ENCODE measurements at regions not wholly inside any gene's neighbourhood (a gene's known extent, or its start where the extent isn't known, plus 50 kb on each side); places are given as distances from the start of the nearest gene placed in this dataset.

DNA sequence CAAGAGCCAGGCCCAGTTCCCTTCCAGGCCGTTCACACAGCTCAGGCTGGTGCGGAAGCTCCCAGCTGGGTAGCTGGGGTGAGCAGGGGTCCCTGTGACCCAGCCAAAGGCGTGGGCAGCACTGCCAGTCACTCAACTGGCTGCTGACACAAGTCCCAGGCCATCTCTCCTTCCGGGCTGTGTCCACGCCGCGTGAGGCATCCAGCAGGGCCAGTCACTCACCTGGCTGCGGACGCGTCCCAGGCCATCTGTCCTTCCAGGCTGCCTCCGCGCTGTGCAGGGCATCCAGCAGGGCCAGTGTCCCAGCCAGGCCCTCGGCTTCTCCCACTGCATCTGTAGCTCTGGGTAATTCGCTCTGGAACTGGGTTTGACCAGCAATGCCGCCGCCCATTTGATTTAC, 184.2 kb downstream of the BRD1 start:
- TF ChIP-seq, protein P1, sequence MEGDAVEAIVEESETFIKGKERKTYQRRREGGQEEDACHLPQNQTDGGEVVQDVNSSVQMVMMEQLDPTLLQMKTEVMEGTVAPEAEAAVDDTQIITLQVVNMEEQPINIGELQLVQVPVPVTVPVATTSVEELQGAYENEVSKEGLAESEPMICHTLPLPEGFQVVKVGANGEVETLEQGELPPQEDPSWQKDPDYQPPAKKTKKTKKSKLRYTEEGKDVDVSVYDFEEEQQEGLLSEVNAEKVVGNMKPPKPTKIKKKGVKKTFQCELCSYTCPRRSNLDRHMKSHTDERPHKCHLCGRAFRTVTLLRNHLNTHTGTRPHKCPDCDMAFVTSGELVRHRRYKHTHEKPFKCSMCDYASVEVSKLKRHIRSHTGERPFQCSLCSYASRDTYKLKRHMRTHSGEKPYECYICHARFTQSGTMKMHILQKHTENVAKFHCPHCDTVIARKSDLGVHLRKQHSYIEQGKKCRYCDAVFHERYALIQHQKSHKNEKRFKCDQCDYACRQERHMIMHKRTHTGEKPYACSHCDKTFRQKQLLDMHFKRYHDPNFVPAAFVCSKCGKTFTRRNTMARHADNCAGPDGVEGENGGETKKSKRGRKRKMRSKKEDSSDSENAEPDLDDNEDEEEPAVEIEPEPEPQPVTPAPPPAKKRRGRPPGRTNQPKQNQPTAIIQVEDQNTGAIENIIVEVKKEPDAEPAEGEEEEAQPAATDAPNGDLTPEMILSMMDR (IDR thresholded peaks at IDR 0.05; ENCODE audit: low read depth, low read length, poor library complexity, severe bottlenecking) = no peak
- no peak for TF ChIP-seq EZH2phosphoT487 (IDR thresholded peaks at IDR 0.05; ENCODE audit: borderline replicate concordance, low read length)
